Calu3 (cell line): ENCODE measurements at regions not wholly inside any gene's neighbourhood (a gene's known extent, or its start where the extent isn't known, plus 50 kb on each side); places are given as distances from the start of the nearest gene placed in this dataset.

Experiments
- BruUV-seq: library from RNA; stranded (reverse); fragments of 400-500 nt; replicated peaks from 2 replicates; lab custom pipeline; 2021; lab: Mats Ljungman, UMichigan
- CTCF ChIA-PET: fragments of 300-600 bp; sonication (Branson Sonifier 250); formaldehyde crosslinking; loops from one replicate; lab custom pipeline; 2022; ENCODE audit warnings: antibody characterized with exemption; lab: Charles Lee
- DNase-seq: peaks from one replicate; pipeline ENCODE4 v3.0.0; 2022
- H3K27ac Mint-ChIP-seq: one replicate; pipeline ENCODE4 v1.8.0; 2022; ENCODE audit warnings: mixed read lengths; ENCODE audit not compliant: unreplicated experiment
- H3K27me3 Mint-ChIP-seq: one replicate; pipeline ENCODE4 v1.8.0; 2022; ENCODE audit warnings: mixed read lengths; ENCODE audit not compliant: unreplicated experiment
- H3K36me3 Mint-ChIP-seq: one replicate; pipeline ENCODE4 v1.8.0; 2022; ENCODE audit warnings: mild to moderate bottlenecking, moderate library complexity, mixed read lengths; ENCODE audit not compliant: insufficient read depth, unreplicated experiment
- H3K4me1 Mint-ChIP-seq: one replicate; pipeline ENCODE4 v1.8.0; 2022; ENCODE audit warnings: mild to moderate bottlenecking, low read depth, mixed read lengths; ENCODE audit not compliant: unreplicated experiment
- H3K4me3 Mint-ChIP-seq: one replicate; pipeline ENCODE4 v1.8.0; 2022; ENCODE audit warnings: mild to moderate bottlenecking, low read depth, moderate library complexity, mixed read lengths; ENCODE audit not compliant: unreplicated experiment
- H3K9me3 Mint-ChIP-seq: one replicate; pipeline ENCODE4 v1.8.0; 2022; ENCODE audit warnings: low read depth, mixed read lengths; ENCODE audit not compliant: unreplicated experiment
- intact Hi-C: fragments of 100-400 bp; cut with micrococcal nuclease; formaldehyde crosslinking; loops from one replicate; pipeline ENCODE4 v1.10.0; 2022; ENCODE audit not compliant: unreplicated experiment
- TF ChIP-seq, protein P1 (sequence below): fragments of 200-600 bp; IDR thresholded peaks from one replicate; pipeline ENCODE4 v1.8.0; 2022; ENCODE audit warnings: antibody characterized with exemption; ENCODE audit not compliant: unreplicated experiment

DNA sequence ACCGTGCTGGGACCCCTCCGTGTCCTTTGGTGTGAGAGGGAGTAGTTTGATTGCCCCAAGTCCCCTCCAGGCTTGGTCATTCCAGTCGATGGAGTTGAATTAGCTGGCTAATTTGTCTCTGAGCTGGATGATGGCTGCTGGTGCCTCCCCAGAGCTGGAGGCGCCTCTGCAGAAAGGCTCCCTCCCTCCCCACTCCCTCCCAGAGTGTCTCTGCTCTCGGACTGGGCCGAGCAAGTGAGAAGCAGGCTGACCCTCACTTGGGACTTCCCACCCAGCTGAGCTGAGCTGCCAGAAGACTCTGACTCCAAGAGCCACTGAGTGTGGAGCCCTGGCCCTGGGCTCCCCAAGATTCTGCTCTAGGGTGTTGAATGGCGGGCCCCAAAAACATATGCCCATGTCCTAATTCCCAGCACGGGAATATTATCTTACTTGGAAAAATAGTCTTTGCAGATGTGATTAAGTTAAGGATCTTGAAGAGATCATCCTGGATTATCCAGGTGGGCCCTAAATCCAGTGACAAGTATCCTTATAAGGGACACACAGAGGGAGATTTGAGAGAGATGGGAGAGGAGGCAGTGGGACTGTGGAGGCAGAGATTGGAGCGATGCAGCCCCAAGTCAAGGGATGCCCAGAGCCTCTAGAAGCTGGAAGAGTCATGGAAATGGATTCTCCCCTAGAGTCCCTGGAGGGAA is 60.7 kb upstream of the TLE3 start:
- CTCF ChIA-PET: no interaction called here
- no TSS peak for BruUV-seq
- peaks cover 76% of the 10 kb centered on the region for H3K27me3 Mint-ChIP-seq
- no peaks in the 10 kb centered on the region for H3K36me3 Mint-ChIP-seq
- intact Hi-C loops: no loop called here
- TF ChIP-seq, protein P1, sequence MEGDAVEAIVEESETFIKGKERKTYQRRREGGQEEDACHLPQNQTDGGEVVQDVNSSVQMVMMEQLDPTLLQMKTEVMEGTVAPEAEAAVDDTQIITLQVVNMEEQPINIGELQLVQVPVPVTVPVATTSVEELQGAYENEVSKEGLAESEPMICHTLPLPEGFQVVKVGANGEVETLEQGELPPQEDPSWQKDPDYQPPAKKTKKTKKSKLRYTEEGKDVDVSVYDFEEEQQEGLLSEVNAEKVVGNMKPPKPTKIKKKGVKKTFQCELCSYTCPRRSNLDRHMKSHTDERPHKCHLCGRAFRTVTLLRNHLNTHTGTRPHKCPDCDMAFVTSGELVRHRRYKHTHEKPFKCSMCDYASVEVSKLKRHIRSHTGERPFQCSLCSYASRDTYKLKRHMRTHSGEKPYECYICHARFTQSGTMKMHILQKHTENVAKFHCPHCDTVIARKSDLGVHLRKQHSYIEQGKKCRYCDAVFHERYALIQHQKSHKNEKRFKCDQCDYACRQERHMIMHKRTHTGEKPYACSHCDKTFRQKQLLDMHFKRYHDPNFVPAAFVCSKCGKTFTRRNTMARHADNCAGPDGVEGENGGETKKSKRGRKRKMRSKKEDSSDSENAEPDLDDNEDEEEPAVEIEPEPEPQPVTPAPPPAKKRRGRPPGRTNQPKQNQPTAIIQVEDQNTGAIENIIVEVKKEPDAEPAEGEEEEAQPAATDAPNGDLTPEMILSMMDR: no peak
- H3K27ac Mint-ChIP-seq: no peak overlapping the region
- H3K9me3 Mint-ChIP-seq: no peaks in the 10 kb centered on the region
- no peak for DNase-seq
- peaks cover 8% of the 10 kb centered on the region for H3K4me1 Mint-ChIP-seq
- no peak overlapping the region for H3K4me3 Mint-ChIP-seq

DNA sequence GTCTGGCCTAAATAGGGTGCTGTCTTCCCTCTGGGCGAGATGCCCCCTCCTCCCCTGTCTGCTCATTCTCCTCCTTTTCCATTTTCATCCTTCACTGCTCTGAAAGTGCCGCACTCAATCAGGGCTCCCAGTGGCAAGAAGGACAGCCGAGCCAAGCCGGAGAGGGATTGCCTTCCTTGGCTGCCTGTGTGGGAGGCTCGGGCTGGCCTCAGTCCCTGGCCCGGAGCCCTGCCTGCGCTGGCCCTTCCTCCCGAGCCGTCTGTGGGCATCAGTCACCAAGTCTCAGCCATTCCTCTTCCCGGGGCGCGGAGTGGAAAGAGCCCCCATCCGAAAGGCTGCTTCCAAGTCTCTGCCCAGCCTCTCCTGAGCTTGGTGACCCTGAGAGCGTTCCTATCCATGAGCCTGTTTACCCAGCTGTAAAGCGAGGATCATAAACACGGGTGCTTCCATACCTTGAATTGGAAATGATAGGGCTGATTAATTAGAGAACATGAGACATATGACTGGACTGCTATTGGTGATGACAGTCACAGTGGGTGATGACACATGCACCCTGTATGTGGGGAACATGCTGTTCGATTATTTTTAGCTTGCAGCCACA is 59.1 kb upstream of the TLE3 start:
- CTCF ChIA-PET: no interaction called here
- Mint-ChIP-seq H3K9me3 (no peaks in the 10 kb centered on the region), H3K4me1 (peaks cover 8% of the 10 kb centered on the region), H3K36me3 (no peaks in the 10 kb centered on the region), H3K27me3 (peaks cover 68% of the 10 kb centered on the region), H3K27ac (no peak overlapping the region), H3K4me3 (no peak overlapping the region)
- TF ChIP-seq, protein P1: no peak
- DNase-seq: no peak
- intact Hi-C loops: no loop called here
- BruUV-seq: no TSS peak

DNA sequence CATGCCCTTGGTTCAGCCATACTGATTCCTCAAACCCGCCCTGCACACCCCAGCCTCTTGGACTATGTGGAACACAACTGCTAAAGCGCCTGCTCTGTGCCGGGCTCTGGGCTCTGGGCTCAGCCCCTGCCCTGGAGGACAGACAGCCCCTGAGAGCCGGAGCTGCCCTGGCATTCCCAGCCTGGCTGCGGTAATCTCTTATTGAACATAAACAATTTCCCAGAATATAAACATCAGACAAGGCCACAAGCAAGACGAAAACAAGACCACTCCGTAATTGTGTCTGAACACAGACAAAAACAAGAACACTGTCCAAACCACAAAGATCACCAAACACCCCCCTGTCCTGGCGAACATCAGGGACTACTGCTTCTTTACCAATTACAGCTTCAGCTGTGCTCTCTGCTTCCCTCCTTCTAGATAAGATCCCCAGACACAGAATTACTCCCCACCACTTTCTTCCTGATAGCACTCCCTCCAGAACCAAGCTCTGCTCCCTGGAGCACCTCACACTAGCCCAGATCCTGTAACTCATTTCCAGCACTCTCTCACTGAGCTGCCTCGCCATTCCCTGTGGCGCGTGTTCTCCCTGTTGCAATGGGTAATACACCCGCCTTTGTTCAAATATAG is 57.1 kb upstream of the TLE3 start:
- DNase-seq: no peak
- no peaks in the 10 kb centered on the region for H3K9me3 Mint-ChIP-seq
- TF ChIP-seq, protein P1: no peak
- no peaks in the 10 kb centered on the region for H3K36me3 Mint-ChIP-seq
- peaks cover 4% of the 10 kb centered on the region for H3K4me1 Mint-ChIP-seq
- CTCF ChIA-PET: interaction anchor here (0.6 kb wide), 1 partner anchor 156 kb away, joined by 3 read pairs; no protein-coding TSS in a partner anchor
- BruUV-seq: no TSS peak
- no peak overlapping the region for H3K4me3 Mint-ChIP-seq
- no peak overlapping the region for H3K27ac Mint-ChIP-seq
- intact Hi-C loops: no loop called here
- peaks cover 54% of the 10 kb centered on the region for H3K27me3 Mint-ChIP-seq

DNA sequence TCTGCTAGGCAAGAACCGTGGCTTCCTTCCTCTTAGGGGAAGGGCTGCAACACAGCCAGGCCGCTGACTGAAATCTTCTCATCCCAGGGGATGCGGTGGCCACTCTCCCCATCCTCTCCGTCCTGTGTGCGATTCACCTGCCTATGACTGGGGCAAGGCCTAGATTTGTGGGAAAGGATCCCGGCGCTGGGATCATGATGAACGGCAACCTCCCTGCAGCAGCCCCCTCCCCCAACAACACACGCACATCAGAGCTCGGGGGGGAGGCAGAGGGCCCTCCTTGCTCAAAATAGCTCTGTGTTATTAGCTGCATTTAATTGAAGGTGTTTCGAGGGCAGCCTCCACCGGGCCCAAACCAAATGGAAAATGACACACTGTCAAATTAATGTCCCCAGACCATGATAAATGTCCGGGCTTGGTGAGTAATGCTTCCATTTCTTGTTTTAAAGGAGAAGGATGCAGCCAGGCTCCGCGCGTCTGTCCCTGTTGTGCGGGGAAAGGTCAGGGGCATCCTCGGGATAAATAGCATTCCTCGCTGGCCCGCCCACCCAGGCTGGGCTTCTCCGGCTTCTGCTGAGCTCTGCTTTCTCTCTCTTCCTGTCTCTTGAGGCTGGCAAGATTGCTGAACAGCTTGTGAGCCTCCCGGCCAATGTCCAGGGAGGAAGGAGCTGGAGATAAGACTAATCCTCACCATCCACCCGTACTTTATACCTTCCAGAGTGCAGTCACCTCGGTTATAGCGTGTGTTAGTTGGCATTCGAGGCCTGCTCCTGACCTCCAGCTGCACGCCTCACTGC is 56.4 kb upstream of the TLE3 start:
- H3K4me1 Mint-ChIP-seq: no peaks in the 10 kb centered on the region
- intact Hi-C loops: no loop called here
- H3K9me3 Mint-ChIP-seq: no peaks in the 10 kb centered on the region
- no peak overlapping the region for H3K27ac Mint-ChIP-seq
- peaks cover 47% of the 10 kb centered on the region for H3K27me3 Mint-ChIP-seq
- no peak overlapping the region for H3K4me3 Mint-ChIP-seq
- BruUV-seq: no TSS peak
- CTCF ChIA-PET: no interaction called here
- H3K36me3 Mint-ChIP-seq: no peaks in the 10 kb centered on the region
- no peak for DNase-seq
- TF ChIP-seq, protein P1: no peak
